ENCODE measurements at regions not wholly inside any gene's neighbourhood (a gene's known extent, or its start where the extent isn't known, plus 50 kb on each side); places are given as distances from the start of the nearest gene placed in this dataset.

GRCh38 chr10:121188005-121188404, 336.8 kb downstream of the WDR11 start:
- Histone ChIP-seq H3K36me3 (no peaks in the 10 kb centered on the region), H3K27me3 (no peaks in the 10 kb centered on the region), H3K9me3 (no peaks in the 10 kb centered on the region), H3K27ac (no peak overlapping the region), H3K4me3 (no peak overlapping the region), H3K4me1 (peaks cover 3% of the 10 kb centered on the region)
- intact Hi-C loops (cut with DNase I): no loop called here
- TF ChIP-seq CTCF (IDR thresholded peaks at IDR 0.05): no peak
- DNase-seq (no peak), ATAC-seq (no peak)

GRCh38 chr10:121189066-121189465, 337.9 kb downstream of the WDR11 start:
- Histone ChIP-seq H3K27ac (no peak overlapping the region), H3K4me3 (no peak overlapping the region), H3K36me3 (no peaks in the 10 kb centered on the region), H3K27me3 (no peaks in the 10 kb centered on the region), H3K4me1 (peaks cover 3% of the 10 kb centered on the region), H3K9me3 (no peaks in the 10 kb centered on the region)
- intact Hi-C loops (cut with DNase I): no loop called here
- ATAC-seq: no peak
- DNase-seq: no peak
- no peak for TF ChIP-seq CTCF (IDR thresholded peaks at IDR 0.05)

- intact Hi-C loops (cut with DNase I): no loop called here
- H3K4me1 ChIP-seq: no peaks in the 10 kb centered on the region
- no peaks in the 10 kb centered on the region for H3K27me3 ChIP-seq
- H3K36me3 ChIP-seq: no peaks in the 10 kb centered on the region
- no peaks in the 10 kb centered on the region for H3K9me3 ChIP-seq
- H3K4me3 ChIP-seq: no peak overlapping the region
- DNase-seq (no peak), ATAC-seq (no peak)
- TF ChIP-seq CTCF (IDR thresholded peaks at IDR 0.05): no peak
- H3K27ac ChIP-seq: no peak overlapping the region
Observed at GRCh38 chr10:121194696-121195523, 343.7 kb downstream of the WDR11 start.

GRCh38 chr10:121195524-121195910, 344.4 kb downstream of the WDR11 start:
- no peak overlapping the region for H3K4me3 ChIP-seq
- no peaks in the 10 kb centered on the region for H3K27me3 ChIP-seq
- no peaks in the 10 kb centered on the region for H3K36me3 ChIP-seq
- DNase-seq (no peak), ATAC-seq (no peak)
- H3K9me3 ChIP-seq: no peaks in the 10 kb centered on the region
- no peaks in the 10 kb centered on the region for H3K4me1 ChIP-seq
- no peak for TF ChIP-seq CTCF (IDR thresholded peaks at IDR 0.05)
- intact Hi-C loops (cut with DNase I): no loop called here
- no peak overlapping the region for H3K27ac ChIP-seq

GRCh38 chr10:121199081-121199480, 347.9 kb downstream of the WDR11 start:
- no peaks in the 10 kb centered on the region for H3K9me3 ChIP-seq
- no peak for TF ChIP-seq CTCF (IDR thresholded peaks at IDR 0.05)
- H3K36me3 ChIP-seq: no peaks in the 10 kb centered on the region
- H3K4me1 ChIP-seq: no peaks in the 10 kb centered on the region
- DNase-seq (no peak), ATAC-seq (no peak)
- no peak overlapping the region for H3K4me3 ChIP-seq
- intact Hi-C loops (cut with DNase I): no loop called here
- H3K27ac ChIP-seq: no peak overlapping the region
- H3K27me3 ChIP-seq: no peaks in the 10 kb centered on the region

Measured in upper lobe of right lung (tissue), 1 donor.